GM23248 (cell line): ENCODE measurements at regions not wholly inside any gene's neighbourhood (a gene's known extent, or its start where the extent isn't known, plus 50 kb on each side); places are given as distances from the start of the nearest gene placed in this dataset.

Experiments
- EZH2 ChIP-seq: fragments of 200-600 bp; sonication (generic); IDR thresholded peaks from 2 replicates; pipeline ENCODE4 v1.6.1; 2018; ENCODE audit warnings: antibody characterized with exemption, mild to moderate bottlenecking; ENCODE audit not compliant: insufficient read depth, poor library complexity, severe bottlenecking
- EZH2phosphoT487 ChIP-seq: fragments of 200-600 bp; sonication (generic); IDR thresholded peaks from 2 replicates; pipeline ENCODE4 v1.6.1; 2018; ENCODE audit warnings: antibody characterized with exemption, moderate library complexity, mild to moderate bottlenecking, low read depth; ENCODE audit not compliant: insufficient read depth

DNA sequence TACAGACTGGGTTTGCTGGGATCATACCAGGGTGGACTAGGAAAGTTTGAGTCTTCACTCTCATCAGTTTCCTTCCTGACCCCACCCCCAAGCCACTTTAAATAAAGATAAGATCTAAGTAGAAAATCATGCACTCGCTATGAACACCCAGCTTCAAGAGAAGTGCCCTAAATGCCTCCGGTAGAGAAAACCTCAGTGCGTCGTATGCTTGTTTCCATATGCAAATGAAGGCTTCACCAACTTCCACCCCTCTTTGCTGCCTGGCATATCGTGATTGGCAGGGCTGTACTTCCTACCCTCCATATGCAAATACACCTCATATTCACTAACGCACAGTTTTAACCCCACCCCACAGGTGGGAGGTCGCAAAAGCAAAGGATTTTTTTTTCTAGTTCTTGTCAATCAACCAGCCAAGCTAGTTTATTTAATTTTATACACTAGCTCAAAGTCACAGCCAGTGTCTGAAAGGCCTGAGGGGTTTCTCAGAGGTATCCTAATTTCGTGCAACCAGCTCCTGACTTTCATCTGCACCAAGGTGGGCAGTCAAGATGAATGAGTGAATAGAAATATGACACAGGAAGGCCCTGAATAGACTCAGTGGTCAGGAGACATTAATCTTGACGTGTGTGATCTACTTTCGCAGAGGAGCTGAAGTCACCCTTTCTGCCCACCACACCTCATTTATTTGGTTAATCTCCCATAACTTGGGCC lies 121.1 kb upstream of the TSHZ3 start:
- TF ChIP-seq EZH2phosphoT487 (no peak), EZH2 (no peak)
